ENCODE measurements at regions not wholly inside any gene's neighbourhood (a gene's known extent, or its start where the extent isn't known, plus 50 kb on each side); places are given as distances from the start of the nearest gene placed in this dataset.

DNA sequence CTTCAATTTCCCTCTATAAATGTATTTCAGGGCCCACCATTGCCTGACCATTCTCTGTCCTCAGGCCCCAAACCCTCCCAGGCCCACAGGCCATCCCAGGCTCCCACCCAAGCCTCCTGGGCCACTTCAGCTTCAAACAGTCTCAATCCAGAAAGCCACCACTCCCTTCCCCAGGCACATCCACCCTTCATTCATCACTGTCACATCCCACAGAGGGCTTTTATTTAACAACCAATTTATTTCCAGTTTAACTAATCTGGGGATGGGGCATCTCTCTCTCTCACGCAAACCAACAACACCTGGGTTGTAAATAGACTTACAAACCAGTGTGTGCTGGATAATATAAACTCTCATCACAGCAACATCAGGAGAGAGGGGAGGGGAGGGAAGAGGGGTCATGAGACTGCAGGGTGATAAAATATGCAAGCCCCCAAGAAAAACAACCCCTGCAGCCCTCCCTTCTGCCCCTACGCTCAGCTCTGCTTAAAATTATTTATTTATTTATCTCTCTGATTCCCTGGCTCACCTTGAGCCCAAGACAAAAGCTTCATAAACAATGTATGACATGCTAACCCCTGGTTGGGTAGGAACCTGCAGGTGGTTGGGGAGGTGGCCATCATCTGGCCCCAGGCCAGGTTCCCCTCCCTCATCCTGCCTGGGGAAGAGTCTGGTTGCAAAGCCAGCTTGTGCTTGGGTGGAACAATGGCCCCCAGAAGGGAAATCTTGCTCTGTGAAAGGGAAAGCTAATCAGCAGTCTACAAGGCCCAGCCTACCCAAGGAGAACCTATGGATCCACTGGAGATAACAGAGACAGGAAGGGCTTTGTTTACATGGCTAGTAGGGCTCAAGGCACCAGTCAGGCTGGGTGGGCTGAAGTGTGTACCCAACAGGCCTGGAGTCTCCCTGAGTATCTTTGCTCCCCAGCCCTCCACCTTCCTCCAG, 359.2 kb downstream of the BUD13 start:
- no peak for DNase-seq (ENCODE audit: low read depth in 2 of 2)

DNA sequence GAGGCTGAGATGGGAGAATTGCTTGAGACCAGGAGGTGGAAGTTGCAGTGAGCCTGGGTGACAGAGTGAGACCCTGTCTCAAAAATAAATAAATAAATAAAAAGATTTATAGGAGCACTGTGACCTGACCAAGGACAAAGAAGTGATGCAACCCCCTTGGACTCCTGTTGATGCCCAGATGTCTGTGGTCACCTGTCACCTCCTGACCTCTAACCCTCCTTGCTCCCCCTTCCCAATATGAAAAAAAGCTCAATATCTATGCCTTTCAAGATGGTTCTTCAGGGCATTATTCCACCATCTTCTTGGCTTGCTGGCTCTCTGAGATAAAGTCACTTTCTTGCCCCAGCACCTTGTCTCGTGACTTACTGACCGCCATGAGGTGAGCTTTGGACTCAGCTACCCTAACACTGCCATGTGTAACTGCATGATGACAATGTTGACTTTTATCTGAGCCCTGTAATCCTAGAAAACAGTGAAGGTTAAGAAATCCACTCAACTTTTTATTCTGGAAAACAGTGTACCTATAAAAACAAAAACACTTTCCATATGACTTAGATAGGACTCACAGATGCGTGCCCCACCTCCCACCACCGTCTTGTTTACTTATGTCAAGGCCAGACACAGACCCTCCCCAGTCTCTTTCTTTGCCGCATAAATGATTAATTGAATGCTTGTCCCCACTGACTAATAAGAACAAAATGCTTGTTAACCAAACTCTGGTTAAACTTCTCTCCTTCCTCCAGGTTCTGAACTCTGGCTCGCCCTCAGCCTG, 360.5 kb downstream of the BUD13 start:
- no peak for DNase-seq (ENCODE audit: low read depth in 2 of 2)

GRCh38 chr11:116409238-116409637, 363.5 kb downstream of the BUD13 start:
- DNase-seq (ENCODE audit: low read depth in 2 of 2) = no peak

GRCh38 chr11:116406042-116406441, 366.7 kb downstream of the BUD13 start:
- DNase-seq (ENCODE audit: low read depth in 2 of 2) = no peak

- DNase-seq (ENCODE audit: low read depth in 2 of 2) = no peak
Measured at GRCh38 chr11:116404462-116404798, 368.4 kb downstream of the BUD13 start.

- no peak for DNase-seq (ENCODE audit: low read depth in 2 of 2)
Measured at GRCh38 chr11:116403794-116404461, 368.9 kb downstream of the BUD13 start.

- DNase-seq (ENCODE audit: low read depth in 2 of 2) = no peak
Measured at GRCh38 chr11:116400081-116400480, 372.7 kb downstream of the BUD13 start.

- DNase-seq (ENCODE audit: low read depth in 2 of 2) = no peak
Measured at GRCh38 chr11:116397602-116398084, 375.1 kb downstream of the BUD13 start.

DNA sequence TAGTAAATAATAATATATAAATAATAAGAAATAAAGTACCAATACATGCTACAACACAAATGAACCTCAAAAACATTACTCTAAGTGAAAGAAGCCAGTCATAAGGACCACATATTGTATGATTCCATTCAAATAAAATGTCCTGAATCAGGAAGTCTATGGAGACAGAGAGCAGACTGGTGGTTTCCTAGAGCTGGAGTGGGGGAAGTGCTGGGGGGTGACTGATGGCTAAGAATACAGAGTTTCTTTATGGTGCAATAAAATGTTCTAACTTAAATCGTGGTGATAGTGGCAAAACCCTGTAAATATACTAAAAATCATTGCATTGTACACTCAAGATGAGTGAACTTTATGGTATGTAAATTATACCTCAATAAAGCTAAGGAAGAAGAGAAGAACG, 376.5 kb downstream of the BUD13 start:
- DNase-seq (ENCODE audit: low read depth in 2 of 2) = no peak

GRCh38 chr11:116394022-116394421, 378.8 kb downstream of the BUD13 start:
- DNase-seq (ENCODE audit: low read depth in 2 of 2) = no peak

DNA sequence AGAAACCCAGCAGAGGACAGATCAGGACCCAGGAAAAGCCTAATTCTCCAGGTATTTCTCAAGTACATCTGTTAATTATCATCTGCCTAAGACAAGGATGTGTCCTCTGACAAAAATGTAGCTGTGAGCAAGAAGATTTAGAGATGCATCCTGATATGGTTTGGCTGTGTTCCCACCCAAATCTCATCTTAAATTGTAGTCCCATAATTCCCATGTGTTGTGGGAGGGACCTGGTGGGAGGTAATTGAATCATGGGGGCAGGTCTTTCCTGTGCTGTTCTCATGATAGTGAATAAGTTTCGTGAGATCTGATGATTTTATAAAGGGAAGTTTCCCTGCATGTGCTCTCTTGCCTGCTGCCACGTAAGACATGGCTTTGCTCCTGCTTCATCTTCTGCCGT, 381.8 kb downstream of the BUD13 start:
- no peak for DNase-seq (ENCODE audit: low read depth in 2 of 2)

GRCh38 chr11:116388146-116388545, 384.6 kb downstream of the BUD13 start:
- no peak for DNase-seq (ENCODE audit: low read depth in 2 of 2)

GRCh38 chr11:116387641-116388040, 385.1 kb downstream of the BUD13 start:
- no peak for DNase-seq (ENCODE audit: low read depth in 2 of 2)

- DNase-seq (ENCODE audit: low read depth in 2 of 2) = no peak
Measured at GRCh38 chr11:116386118-116386699, 386.6 kb downstream of the BUD13 start.

DNA sequence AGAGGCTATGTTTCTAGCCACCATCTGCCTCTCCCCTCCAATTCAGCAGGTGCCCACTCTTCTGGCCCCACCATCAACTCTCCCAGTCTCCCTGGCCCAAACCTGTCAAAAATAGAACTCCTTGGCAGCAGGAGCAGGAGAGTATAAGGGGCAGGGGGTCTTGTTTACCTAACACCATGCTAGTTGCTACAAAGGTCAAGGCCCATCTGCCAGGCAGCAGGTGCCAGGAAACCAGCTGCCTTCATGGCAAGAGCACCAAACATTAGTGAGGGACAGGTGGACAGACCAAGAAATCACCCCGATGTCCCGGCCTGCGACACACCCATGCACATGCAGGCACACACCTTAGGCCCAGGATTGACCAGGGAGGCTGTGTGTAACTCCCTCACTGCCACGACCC, 387.9 kb downstream of the BUD13 start:
- no peak for DNase-seq (ENCODE audit: low read depth in 2 of 2)

GRCh38 chr11:116384407-116384806, 388.4 kb downstream of the BUD13 start:
- DNase-seq (ENCODE audit: low read depth in 2 of 2) = no peak

DNA sequence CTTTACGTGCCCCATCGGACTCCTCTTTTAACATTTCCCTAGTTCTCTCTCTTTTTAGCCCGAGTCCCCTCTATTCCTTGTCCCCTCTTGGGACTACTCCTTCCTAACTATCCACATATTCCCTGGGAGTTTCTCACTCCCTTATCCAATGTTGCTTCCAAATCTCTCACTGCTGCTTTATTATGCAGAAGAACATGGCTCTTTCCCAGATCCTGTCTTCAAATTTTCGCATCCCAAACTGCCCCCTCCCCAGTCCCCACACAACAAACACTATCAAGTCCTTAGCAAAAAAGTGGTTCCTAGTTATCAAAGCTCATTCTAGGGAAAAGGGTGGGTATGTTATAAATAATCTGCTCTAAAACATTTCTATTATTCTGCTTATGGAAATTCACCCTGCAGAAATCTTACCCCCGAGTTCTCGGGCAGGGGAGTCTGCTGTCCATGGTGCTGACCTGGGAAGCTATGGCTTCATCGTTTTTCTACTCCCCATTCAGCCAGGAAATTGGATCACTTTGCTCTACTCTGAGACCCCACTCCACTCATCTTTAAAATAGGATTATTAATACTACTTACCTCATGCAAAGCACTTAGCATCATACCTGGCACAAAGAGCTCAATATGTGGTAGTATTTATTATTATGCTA, 393.5 kb downstream of the BUD13 start:
- no peak for DNase-seq (ENCODE audit: low read depth in 2 of 2)

DNA sequence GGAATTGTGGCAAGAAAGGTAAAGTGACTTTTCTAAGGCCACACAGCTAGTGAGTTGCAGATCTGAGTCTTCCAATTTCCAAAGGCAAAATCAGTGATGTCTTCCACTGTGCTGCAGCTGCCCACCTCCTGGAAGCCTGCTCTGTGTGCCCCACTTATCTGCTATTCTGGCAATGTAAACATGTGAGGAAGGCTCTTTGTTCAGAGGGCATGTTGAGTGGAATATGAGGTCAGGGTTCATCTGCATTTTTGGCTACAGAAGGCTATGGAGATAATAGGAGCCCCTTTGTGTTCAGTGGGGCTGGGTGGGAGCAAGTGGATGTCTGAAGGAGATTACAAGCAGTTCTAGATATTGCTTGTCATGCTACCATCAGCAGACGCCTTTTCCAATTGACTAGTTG, 396.2 kb downstream of the BUD13 start:
- DNase-seq (ENCODE audit: low read depth in 2 of 2) = no peak

- no peak for DNase-seq (ENCODE audit: low read depth in 2 of 2)
Measured at GRCh38 chr11:116376054-116376453, 396.7 kb downstream of the BUD13 start.

- no peak for DNase-seq (ENCODE audit: low read depth in 2 of 2)
Measured at GRCh38 chr11:116375221-116375620, 397.6 kb downstream of the BUD13 start.

DNA sequence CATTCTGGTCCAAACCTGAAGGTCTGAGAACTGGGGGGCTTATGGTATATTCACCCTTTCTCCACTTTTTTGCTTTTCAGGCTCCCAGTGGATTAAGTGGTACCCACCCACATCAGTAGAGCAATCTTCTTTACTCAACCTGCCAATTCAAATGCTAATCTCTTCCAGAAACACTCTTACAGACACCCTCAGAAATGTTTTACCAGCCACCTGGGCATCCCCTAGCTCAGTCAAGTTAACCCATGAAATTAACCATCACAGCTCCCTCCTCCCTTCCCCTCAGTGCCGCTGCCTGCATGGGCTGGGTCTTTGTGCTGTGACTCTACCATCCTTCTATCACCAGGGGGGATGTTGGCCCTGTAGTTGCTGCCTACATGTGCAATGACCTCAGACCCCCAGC, 398.7 kb downstream of the BUD13 start:
- DNase-seq (ENCODE audit: low read depth in 2 of 2) = no peak

Data from activated CD4-positive, alpha-beta T cell treated with anti-CD3 and anti-CD28 coated beads for 24 hours (primary cell).